PC-9 (cell line): ENCODE measurements at regions not wholly inside any gene's neighbourhood (a gene's known extent, or its start where the extent isn't known, plus 50 kb on each side); places are given as distances from the start of the nearest gene placed in this dataset.

ENCODE experiments used
- EZH2 ChIP-seq: fragments of 200-600 bp; sonication (generic); IDR thresholded peaks from 2 replicates; pipeline ENCODE4 v1.8.0; 2017; ENCODE audit warnings: antibody characterized with exemption, low read depth
- TF ChIP-seq, protein P1 (sequence below): fragments of 200-600 bp; sonication (generic); conservative IDR thresholded peaks from 2 replicates; pipeline ENCODE4 v1.6.1; 2017; ENCODE audit warnings: mixed run types, antibody characterized with exemption, mild to moderate bottlenecking, moderate library complexity

DNA sequence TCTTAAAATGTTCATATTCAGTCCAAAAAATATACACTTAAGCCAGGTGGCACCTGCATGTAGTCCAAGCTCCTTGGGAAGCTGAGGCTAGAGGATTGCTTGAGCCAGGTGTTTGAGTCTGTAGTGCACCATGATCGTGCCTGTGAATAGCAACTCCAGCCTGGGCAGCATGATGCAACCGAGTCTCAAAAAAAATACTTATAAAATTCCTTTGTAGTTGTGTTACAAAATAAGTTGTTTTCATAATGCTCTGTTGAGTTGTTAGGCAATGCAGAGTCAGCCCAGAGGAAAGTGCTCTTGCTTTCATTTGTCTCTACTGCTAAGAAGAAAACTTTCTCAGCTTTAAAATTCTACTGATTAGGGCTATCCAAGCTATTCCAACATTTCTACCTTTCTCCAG is 442.8 kb upstream of the ARRDC4 start:
- TF ChIP-seq, protein P1, sequence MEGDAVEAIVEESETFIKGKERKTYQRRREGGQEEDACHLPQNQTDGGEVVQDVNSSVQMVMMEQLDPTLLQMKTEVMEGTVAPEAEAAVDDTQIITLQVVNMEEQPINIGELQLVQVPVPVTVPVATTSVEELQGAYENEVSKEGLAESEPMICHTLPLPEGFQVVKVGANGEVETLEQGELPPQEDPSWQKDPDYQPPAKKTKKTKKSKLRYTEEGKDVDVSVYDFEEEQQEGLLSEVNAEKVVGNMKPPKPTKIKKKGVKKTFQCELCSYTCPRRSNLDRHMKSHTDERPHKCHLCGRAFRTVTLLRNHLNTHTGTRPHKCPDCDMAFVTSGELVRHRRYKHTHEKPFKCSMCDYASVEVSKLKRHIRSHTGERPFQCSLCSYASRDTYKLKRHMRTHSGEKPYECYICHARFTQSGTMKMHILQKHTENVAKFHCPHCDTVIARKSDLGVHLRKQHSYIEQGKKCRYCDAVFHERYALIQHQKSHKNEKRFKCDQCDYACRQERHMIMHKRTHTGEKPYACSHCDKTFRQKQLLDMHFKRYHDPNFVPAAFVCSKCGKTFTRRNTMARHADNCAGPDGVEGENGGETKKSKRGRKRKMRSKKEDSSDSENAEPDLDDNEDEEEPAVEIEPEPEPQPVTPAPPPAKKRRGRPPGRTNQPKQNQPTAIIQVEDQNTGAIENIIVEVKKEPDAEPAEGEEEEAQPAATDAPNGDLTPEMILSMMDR: no peak
- TF ChIP-seq EZH2: no peak
